NCI-H2029 (cell line): ENCODE measurements at regions not wholly inside any gene's neighbourhood (a gene's known extent, or its start where the extent isn't known, plus 50 kb on each side); places are given as distances from the start of the nearest gene placed in this dataset.
"Not testable (repeated sequence)": the region's sequence is repeated elsewhere in the genome, so short reads cannot be mapped to it uniquely, and the experiment has no call there.

Experiments
- DNase-seq: peaks from one replicate; lab custom pipeline; 2025; lab: John Stamatoyannopoulos, UW

DNA sequence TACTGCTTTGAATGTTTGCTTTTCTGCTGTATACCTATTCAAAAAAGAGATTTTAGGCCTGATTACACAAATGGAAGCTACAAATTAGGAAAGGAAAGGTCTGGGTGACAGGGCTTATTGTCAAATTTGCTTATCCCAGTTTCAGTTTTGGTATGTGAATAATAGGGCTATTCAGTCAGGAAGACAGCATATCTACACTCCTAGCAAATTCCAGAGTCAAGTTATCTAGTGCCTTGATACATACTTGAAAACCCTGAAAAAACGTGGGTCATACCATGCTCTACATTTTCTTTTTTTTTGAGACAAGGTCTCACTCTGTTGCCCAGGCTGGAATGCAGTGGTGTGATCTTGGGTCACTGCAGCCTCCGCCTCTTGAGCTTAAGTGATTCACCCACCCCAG lies 59.2 kb upstream of the CCDC180 start:
- not testable (repeated sequence) for DNase-seq

DNA sequence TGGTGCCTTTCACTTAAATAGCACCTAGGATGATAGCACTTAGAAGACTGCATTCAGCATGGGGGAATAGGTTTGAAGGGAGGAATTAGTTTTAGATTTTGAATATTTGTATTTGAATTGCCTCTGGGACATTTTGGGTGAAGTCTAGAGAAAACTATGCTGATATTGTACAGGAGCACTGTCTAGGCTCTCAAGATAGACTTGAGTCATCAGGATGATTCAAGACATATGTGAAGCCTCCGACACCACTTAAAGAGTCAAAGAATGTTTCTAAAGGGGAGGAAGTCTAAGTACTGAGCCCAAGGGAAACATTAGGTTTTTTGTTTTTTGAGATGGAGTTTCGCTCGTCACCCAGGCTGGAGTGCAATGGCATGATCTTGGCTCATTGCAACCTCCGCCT lies 63.9 kb upstream of the CCDC180 start:
- DNase-seq, result no peak

DNA sequence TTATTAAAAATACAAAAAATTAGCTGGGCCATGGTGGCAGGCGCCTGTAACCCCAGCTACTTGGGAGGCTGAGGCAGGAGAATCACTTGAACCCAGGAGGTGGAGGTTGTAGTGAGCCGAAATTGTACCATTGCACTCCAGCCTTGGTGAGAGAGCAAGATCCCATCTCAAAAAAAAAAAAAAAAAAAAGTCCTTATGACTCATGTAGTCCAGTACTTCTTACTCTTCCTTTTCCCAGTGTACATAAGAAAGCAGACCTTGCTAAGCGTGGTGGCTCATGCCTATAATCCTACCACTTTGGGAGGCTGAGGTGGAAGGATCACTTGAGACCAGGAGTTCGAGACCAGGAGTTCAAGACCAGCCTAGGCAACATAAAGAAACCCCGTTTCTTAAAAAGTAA lies 66.0 kb upstream of the CCDC180 start:
- not testable (repeated sequence) for DNase-seq

DNA sequence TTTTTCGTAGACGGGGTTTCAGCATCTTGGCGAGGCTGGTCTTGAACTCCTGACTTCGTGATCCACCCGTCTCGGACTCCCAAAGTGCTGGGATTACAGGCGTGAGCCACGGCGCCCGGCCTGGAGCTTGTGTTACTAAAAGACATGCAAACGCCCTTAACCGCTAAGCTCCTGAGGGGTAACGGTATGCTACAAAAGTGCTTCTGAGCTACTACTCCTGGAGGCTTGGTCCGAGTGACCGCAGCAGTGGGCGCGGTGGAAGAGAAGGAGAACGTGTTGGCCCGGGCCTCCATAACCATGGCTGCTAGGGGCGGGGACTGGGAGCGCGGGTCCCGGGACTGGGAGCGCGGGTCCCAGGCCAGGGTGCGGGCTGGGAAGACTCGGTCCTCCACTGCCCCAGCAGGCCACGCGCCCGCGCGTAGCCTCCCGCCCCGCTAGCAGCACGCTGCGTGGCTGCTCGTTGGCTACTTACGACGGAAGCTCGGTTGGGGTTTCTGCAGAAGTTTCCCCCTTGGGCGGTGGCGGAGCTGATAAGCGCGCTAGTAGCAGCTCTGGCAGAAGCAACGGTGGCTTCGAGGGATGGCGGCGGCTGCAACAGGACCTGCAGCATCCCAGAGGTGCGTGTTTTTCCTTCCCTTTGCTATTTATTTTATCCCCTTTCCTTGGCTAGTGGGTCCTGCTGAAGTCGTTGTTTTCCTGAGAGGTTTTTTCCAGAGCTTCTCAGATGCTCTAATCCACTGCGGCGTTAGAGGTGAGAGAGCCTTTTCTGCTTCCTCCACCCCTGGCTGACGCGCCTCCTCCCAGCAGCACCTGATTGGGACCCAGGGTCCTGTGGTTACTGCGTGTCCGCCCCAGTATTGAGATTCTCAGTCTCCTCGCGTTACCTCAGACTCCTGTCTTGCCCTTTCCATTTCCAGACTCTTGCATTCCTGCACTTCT lies 69.2 kb upstream of the CCDC180 start:
- DNase-seq, result peak; percentile 73

DNA sequence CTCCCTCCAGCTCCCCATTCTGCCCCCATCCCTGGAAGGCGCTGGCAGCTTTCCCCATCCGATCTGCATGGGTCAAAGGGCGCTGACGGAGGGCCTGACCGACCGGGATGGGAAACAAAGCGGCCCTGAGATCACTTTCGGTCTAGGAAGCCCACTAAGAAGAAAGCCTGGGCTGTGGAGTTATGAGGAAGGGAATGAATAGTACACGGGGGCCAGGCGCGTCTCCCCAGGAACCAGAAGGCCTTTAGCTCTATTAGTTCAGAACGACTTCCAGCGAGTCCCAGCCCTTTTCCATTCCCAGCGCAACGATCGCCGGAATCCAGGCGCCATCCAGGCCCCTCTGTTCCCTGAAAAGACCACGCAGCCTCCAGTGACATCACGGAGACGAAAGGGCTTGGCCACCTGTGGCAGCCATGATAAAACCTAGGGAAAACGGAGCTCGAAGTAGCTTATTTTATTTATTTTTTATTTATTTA lies 70.1 kb upstream of the CCDC180 start:
- no peak for DNase-seq

DNA sequence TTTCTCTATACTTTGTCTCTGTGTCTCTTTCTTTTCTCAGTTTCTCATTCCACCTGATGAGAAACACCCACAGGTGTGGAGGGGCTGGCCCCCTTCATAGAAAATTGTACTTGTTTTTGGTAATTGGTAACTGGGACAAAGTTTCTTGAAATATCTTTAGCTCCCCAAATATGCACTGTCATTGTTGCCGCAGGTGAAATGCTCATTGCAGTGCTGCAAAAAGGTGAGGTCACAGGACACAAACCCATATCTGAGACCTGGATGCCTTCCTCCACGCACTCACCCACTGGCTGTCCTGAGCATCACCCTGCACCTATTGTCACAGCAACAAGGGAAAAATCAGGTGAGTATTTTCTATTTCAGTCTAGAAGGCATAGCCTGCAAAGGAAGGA lies 74.5 kb upstream of the CCDC180 start:
- not testable (repeated sequence) for DNase-seq

DNA sequence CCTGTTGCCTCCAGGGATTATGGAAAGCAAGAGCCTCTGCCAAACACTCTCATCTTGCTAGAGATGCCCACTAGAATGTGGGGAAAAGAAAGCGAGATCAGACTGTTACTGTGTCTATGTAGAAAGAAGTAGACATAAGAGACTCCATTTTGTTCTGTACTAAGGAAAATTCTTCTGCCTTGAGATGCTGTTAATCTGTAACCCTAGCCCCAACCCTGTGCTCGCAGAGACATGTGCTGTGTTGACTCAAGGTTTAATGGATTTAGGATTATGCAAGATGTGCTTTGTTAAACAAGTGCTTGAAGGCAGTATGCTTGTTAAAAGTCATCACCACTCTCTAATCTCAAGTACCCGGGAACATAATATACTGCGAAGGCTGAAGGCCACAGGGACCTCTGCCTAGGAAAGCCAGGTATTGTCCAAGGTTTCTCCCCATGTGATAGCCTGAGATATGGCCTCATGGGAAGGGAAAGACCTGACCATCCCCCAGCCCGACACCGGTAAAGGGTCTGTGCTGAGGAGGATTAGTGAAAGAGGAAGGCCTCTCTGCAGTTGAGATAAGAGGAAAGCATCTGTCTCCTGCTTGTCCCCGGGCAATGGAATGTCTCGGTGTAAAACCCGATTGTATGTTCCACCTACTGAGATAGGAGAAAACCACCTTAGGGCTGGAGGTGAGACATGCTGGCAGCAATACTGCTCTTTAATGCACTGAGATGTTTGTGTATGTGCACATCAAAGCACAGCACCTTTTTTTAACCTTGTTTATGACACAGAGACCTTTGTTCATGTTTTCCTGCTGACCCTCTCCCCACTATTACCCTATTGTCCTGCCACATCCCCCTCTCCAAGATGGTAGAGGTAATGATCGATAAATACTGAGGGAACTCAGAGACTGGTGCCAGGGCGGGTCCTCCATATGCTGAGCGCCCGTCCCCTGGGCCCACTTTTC lies 75.1 kb upstream of the CCDC180 start:
- not testable (repeated sequence) for DNase-seq

DNA sequence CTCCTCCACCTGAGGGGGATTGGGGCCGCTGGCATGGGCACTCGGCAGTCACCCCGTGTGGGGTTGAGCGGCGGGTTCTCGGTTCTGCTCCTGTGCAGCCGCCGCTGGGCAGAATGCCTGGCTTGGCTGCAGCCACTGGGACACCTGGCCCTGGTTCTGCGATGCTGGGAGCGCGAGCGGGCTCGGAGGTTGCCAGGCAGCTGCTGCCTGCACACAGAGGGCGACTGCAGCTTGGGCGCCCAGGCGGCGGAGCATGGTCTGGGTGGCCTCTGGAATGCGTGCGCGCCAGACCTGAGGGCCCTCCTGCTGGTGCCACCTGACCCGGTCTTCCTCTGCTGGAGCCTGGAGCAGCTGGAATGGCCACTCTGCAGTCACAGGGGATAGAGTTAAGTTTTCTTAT lies 85.1 kb upstream of the CCDC180 start:
- not testable (repeated sequence) for DNase-seq

DNA sequence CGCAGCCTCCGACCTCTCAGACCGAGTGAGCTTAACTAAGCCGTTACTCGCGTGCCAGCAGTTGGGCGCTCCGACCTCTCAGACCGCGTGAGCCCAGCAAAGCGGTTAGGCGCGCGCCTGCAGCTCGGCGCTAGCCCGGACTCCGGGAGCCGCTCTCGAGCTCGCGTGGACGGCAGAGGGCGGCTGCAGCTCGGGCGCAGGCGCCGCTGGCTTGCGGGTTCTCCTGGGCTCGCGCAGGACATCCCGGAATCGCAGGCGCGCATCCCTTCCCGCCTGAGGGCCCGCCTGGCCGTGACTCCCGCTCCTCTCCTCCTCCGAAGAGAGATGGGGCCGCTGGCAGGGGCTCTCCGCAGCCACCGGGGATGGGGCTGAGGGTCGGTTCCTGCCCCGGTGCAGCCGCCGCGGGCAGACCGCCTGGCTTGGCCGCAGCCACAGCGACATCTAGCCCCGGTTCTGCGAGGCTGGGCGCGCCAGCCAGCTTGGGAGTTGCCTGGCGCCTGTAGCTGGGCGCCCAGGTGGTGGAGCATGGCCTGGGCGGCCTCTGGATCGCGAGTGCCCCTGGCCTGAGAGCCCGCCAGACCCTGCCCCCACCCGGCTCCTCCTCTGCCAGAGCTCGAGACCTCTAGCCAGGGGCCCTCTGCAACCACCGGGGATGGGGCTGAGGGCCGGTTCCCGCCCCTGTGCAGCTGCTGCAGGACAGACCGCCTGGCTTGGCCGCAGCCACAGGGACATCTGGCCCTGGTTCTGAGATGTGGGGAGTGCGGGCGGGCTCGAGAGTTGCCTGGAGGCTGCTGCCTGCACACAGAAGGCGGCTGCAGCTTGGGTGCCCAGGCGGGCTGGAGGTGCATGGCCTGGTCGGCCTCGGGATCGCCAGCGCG lies 85.7 kb upstream of the CCDC180 start:
- peak; percentile 46 for DNase-seq

DNA sequence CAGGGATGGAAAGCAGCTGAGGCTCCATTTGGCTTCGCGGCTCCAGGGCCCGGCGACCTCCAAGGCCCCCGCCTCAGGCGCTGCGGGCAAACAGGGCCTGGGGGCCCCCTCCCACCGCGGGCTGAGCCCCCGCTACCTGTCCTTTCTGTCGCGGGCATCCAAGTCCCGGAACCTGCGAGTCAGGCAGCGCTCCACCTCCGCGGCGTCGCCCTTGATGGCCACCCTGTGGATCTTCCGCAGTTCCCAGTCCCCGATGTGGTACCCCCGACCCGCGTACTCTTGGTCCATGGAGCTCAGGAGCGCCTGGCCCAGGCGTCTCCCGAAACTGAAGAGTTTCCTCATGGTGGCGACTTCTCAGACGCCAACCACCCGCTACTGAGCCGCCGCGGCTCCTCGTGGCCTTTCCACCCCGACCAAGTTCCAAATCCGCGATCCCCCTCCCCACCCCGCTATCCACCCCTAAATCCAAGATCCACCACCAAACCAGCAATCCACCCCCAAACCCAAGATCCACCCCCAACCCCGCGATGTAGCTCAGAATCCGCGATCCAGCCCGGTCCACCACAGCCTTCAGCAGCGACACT lies 86.5 kb upstream of the CCDC180 start:
- DNase-seq, result no peak

DNA sequence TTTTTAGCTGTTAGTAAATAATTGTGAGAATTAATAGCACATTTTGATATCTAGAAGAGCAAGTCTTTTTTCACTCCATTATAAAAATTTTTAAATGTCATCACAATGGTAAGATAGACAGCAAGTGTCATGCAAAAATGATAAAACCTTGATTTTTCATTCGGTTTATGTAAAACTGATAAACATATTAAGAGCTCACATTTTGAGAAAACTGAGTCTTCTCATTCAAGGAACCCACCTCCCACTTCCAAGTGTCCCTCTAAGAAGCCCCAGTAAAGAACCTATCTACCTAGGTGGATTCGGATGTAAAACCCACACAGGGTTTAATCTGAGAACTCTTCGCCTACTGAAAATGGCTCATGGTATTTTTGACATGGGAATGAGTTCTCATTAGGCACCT lies 87.1 kb upstream of the CCDC180 start:
- not testable (repeated sequence) for DNase-seq

DNA sequence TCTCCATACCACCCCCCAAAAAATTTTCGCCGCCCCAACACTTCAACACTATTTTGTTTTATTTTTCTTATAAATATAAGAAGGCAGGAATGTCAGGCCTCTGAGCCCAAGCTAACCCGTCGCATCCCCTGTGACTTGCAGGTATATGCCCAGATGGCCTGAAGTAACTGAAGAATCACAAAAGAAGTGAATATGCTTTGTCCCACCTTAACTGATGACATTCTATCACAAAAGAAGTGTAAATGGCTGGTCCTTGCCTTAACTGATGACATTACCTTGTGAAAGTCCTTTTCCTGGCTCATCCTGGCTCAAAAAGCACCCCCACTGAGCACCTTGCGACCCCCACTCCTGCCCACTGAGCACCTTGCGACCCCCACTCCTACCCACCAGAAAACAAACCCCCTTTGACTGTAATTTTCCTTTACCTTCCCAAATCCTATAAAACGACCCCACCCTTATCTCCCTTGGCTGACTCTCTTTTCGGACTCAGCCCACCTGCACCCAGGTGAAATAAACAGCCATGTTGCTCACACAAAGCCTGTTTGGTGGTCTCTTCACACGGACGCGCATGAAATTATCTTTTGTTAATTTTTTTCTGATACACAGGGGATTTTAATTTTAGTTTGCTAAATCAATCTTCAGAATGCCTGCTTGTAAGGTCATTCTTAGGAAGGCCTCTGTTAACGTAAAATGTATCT lies 87.9 kb upstream of the CCDC180 start:
- DNase-seq, result not testable (repeated sequence)

DNA sequence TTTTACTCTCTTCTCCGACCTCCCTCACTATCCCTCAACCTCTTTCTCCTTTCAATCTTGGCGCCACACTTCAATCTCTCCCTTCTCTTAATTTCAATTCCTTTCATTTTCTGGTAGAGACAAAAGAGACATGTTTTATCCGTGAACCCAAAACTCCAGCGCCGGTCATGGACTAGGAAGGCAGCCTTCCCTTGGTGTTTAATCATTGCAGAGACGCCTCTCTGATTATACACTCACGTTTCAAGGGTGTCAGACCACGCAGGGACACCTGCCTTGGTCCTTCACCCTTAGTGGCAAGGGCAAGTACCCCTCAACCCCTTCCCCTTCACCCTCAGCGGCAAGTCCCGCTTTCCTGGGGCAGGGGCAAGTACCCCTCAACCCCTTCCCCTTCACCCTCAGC lies 92.3 kb upstream of the CCDC180 start:
- DNase-seq, result not testable (repeated sequence)

DNA sequence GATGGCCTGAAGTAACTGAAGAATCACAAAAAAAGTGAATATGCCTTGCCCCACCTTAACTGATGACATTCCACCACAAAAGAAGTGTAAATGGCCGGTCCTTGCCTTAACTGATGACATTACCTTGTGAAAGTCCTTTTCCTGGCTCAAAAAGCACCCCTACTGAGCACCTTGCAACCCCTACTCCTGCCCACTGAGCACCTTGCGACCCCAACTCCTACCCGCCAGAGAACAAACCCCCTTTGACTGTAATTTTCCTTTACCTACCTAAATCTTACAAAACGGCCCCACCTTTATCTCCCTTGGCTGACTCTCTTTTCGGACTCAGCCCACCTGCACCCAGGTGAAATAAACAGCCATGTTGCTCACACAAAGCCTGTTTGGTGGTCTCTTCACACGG lies 92.9 kb upstream of the CCDC180 start:
- not testable (repeated sequence) for DNase-seq

DNA sequence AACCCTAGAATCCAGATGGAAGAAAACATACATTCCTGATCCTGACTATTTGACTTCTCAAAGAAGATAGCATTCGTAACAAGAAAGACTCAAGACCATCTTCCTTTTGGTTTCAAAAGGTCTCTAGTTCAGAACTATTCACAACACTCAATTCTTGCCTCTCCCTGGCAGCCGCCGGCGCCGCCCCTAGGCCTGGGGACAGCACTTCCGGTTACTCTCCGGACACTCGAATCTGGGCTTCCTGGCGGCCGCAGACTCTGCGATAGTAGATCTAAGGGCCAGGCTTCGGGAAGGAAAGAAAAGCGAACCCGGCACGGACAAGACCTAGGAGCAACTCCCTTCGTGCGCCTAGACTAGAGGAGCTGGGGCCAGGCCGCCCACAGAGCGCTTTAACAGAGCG lies 107.8 kb upstream of the CCDC180 start:
- DNase-seq, result not testable (repeated sequence)

DNA sequence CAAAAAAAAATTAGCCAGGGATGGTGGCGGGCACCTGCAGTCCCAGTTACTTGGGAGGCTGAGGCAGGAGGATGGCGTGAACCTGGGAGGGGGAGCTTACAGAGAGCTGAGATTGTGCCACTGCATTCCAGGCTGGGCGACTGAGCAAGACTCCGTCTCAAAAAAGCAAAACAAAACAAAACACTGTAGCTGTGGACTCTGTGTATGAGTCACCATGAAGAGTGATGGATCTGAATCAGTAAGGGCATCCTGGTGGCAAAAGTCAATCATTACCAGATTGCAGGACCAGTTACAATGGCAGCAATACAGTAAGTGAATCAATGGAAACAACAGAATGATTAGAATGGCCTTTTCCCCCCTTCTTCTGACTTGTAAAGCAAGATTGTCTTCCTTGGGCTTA lies 113.7 kb upstream of the CCDC180 start:
- not testable (repeated sequence) for DNase-seq

DNA sequence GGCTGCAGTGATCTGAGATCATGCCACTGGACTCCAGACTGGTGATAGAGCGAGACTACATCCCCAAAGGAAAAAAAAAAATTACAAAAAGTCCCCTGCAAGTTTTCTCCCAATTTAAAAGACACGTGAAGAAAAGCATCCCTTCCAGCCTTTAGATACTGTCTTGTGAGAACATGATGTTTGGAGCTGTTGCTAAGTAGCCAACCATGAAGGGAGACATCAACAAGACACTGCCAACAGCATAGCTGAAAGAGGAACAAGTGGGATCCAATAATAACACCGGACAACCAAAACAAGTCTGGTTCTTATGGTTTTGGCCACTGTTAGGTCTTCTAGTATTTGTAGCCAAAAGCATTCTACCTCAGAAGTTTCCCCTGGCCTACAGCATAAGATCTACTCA lies 118.9 kb upstream of the CCDC180 start:
- DNase-seq, result no peak

DNA sequence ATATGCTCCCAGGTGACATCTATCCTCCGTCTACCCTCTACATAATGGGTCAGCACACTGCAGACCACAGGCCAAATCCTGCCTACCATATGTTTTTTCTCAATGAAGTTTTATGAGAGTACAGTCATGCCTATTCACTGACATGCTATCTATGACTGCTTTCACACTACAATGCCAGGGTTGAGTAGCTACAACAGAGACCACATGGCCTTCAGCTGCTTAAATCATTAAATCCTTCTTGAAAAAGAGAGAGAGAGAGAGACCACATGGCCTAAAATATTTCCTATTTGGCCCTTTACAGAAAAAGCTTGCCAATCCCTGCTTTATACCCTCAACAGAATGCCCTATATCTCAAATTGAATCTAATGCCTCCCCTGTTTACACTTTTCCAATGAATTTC lies 119.8 kb upstream of the CCDC180 start:
- DNase-seq, result not testable (repeated sequence)

DNA sequence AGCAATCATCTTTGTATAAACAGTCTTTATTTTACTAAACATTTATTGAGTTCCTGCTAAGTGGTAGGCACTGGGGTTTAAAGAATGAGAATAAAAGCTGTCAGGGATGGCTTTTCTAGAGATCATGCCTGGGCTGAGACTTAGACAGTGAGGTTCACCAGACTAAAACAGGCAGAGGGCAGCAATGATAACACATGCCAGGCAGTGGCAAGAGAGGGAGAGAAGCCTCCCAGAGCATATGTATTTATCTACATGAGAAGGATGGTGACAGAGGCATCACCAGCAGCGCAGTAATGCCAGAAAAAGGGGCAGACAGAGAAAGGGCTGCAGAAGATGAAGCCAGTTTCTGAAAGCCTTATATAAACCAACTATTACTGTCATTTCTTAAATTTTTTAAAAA lies 121.0 kb upstream of the CCDC180 start:
- DNase-seq, result no peak

DNA sequence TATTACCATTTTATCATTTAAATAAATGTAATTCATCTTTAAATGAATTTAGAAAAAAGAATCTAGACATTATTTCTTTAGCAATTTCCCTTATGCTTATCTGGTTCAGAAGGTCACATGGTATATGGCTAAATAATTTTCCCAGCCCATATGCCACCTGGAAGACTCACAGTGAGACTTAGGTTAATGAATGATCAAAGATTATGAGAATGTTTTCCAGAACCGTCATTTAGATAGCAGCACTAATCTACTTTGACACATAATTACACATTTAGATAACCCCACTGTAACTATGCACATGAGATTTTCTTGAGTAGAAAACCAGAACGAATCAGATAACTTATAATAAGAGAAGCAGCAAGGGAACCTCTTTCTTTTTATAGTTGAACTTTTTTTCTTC lies 124.9 kb upstream of the CCDC180 start:
- DNase-seq, result not testable (repeated sequence)

DNA sequence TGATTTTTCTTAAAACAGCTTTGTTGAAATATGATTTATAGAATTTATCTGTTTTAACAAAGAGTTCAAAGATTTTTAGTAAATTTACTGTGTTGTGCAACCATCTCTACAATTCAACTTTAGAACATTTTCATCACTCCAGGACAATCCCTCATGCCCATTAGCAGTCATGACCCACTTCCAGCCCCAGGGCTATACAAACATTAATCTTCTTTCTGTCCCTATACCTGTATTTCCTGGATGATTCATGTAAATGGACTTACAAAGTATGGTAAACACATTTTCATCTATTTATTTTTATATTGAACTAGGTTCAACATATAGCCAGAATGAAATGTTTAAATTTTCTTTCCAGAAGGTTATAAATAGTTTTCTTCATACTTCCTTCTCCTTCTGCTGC lies 127.8 kb upstream of the CCDC180 start:
- DNase-seq, result no peak
